Esophagus muscularis mucosa (tissue), 4 donors: ENCODE measurements at regions not wholly inside any gene's neighbourhood (a gene's known extent, or its start where the extent isn't known, plus 50 kb on each side); places are given as distances from the start of the nearest gene placed in this dataset.

Source experiments
- DNase-seq: peaks from one replicate; pipeline ENCODE4 v3.0.0-alpha.2; 2017; ENCODE audit errors: extremely low spot score
- H3K27ac ChIP-seq, 4 donors: fragments of 200-600 bp; sonication (generic); replicated peaks in 1 of 4; 1 replicate in 3 of 4; 2 replicates in 1 of 4; pipeline ENCODE4 v1.5.1; 2016 to 2019; ENCODE audit warnings: mild to moderate bottlenecking in 1 of 4
- H3K27me3 ChIP-seq, 4 donors: fragments of 200-600 bp; sonication (generic); one replicate each; pipeline versions ENCODE4 v1.5.1 to v1.6.0; 2016 to 2019
- H3K36me3 ChIP-seq, 4 donors: fragments of 200-600 bp; sonication (generic); one replicate each; pipeline ENCODE4 v1.5.1; 2016 to 2019
- H3K4me1 ChIP-seq, 4 donors: fragments of 200-600 bp; sonication (generic); one replicate each; pipeline ENCODE4 v1.5.1; 2016 to 2019
- H3K4me3 ChIP-seq, 4 donors: fragments of 200-600 bp; sonication (generic); 1 replicate in 2 of 4; 2 replicates in 2 of 4; pipeline ENCODE4 v1.5.1; 2016 to 2019; ENCODE audit warnings: mild to moderate bottlenecking in 4 of 4, moderate library complexity in 1 of 4
- H3K9me3 ChIP-seq, 4 donors: fragments of 200-600 bp; sonication (generic); 1 replicate in 3 of 4; 2 replicates in 1 of 4; pipeline ENCODE4 v1.5.1; 2016 to 2019
- EP300 ChIP-seq: sonication (generic); formaldehyde crosslinking; IDR thresholded peaks from one replicate; pipeline ENCODE4 v1.6.1; 2017; ENCODE audit warnings: antibody characterized with exemption
- POLR2A ChIP-seq: fragments of 450-650 bp; IDR thresholded peaks from one replicate; pipeline ENCODE4 v1.6.1; 2017; ENCODE audit warnings: antibody characterized with exemption, moderate library complexity, mild to moderate bottlenecking, low read depth
- POLR2AphosphoS5 ChIP-seq, 2 donors: sonication (generic); formaldehyde crosslinking; IDR thresholded peaks; one replicate each; pipeline ENCODE4 v1.6.1; 2017; ENCODE audit warnings: antibody characterized with exemption in 2 of 2
- WGBS: methylation state at CpG from one replicate; pipeline ENCODE4 v1.1.5; 2018; 5-methylcytosine and 5-hydroxymethylcytosine counted together
- intact Hi-C: fragments of 100-400 bp; cut with DNase I; formaldehyde crosslinking; loops from one replicate; pipeline ENCODE4 v1.15.1; 2023
- TF ChIP-seq, protein P1 (sequence below), 3 experiments: fragments of 200-600 bp in 2 of 3; fragments of 450-650 bp in 1 of 3; sonication (generic) in 2 of 3; IDR thresholded peaks; one replicate each; pipeline ENCODE4 v1.5.1; 2017 to 2019; ENCODE audit warnings: antibody characterized with exemption in 3 of 3, mild to moderate bottlenecking in 2 of 3, moderate library complexity in 1 of 3

DNA sequence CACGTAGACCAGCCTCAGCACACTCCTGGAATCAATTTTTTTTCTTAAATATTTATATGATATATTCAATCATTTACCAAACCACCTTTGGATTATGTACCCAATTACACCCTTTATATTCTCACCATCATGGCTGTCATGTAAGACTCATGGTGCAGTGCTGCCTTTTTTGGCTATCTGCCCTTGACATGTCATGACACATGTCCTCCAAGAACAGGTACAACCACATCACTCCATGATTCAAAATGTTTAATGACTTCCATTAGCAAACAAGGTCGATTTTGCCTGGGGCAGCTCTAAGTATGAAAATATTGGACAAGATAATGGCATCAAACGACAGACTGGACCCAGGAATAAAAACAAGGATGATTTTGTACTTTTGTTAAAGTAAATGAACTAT is 861.1 kb upstream of the ADAMTS5 start:
- Histone ChIP-seq H3K4me3 (no peak overlapping the region), H3K36me3 (no peaks in the 10 kb centered on the region), H3K4me1 (peaks cover 0 to 23% (median 15%) of the 10 kb centered on the region in 4 donors), H3K27me3 (no peaks in the 10 kb centered on the region), H3K27ac (no peak overlapping the region), H3K9me3 (no peaks in the 10 kb centered on the region)
- TF ChIP-seq EP300 (no peak), POLR2A (no peak), POLR2AphosphoS5 (IDR thresholded peaks at IDR 0.05) (no peak)
- TF ChIP-seq, protein P1, sequence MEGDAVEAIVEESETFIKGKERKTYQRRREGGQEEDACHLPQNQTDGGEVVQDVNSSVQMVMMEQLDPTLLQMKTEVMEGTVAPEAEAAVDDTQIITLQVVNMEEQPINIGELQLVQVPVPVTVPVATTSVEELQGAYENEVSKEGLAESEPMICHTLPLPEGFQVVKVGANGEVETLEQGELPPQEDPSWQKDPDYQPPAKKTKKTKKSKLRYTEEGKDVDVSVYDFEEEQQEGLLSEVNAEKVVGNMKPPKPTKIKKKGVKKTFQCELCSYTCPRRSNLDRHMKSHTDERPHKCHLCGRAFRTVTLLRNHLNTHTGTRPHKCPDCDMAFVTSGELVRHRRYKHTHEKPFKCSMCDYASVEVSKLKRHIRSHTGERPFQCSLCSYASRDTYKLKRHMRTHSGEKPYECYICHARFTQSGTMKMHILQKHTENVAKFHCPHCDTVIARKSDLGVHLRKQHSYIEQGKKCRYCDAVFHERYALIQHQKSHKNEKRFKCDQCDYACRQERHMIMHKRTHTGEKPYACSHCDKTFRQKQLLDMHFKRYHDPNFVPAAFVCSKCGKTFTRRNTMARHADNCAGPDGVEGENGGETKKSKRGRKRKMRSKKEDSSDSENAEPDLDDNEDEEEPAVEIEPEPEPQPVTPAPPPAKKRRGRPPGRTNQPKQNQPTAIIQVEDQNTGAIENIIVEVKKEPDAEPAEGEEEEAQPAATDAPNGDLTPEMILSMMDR (IDR thresholded peaks at IDR 0.05) = no peak
- 86% methylated on average over 3 of the region's 3 CpGs for WGBS
- intact Hi-C loops = no loop called here
- no peak for DNase-seq

DNA sequence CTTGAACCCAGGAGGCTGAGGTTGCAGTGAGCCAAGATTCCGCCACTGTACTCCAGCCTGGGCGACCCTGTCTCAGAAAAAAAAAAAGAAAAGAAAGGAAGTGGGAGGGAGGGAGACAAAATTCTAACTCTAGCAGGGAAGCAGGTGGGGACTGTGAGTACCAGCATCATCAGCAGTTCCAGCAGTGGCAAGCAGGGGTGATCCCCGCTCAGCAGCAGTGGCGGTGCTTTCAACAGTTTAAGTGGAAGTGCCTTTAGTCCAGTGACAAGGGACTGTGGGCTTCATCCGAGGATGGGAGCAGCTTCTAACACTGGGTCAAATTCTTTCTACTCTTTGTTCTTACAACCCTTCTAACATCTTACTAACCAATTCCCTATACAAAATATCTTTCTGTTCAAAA is 858.1 kb upstream of the ADAMTS5 start:
- DNase-seq = no peak
- TF ChIP-seq POLR2A (no peak), POLR2AphosphoS5 (IDR thresholded peaks at IDR 0.05) (no peak), EP300 (no peak)
- TF ChIP-seq, protein P1 (IDR thresholded peaks at IDR 0.05) = no peak
- H3K9me3 ChIP-seq = no peaks in the 10 kb centered on the region
- H3K27ac ChIP-seq = no peak overlapping the region
- peaks cover 0 to 4% (median 2%) of the 10 kb centered on the region in 4 donors for H3K4me1 ChIP-seq
- 84% methylated on average over 5 of the region's 5 CpGs for WGBS
- no peaks in the 10 kb centered on the region for H3K36me3 ChIP-seq
- H3K4me3 ChIP-seq = no peak overlapping the region
- intact Hi-C loops = no loop called here
- H3K27me3 ChIP-seq = no peaks in the 10 kb centered on the region

DNA sequence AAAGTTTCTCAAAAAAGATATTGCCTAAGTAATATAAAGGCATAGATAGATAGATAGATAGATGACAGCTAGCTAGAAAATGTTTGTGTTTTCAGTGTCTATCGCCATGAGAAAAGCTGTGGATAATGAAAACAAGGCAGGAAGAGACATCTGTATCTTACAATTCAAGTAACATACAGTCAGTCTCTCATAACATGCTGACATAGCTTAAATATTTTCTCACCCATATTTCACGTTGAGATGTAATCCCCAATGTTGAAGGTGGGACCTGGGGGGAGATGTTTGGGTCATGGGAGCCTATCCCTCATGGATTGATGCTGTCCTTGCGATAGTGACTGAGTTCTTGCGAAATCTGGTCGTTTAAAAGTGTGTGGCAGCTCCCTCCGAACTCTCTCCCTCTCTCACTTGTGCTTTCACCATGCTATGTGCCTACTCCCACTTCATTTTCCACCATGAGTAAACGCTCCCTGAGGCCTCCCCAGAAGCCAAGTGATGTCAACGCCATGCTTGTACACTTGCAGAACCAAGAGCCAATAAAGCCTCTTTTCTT is 856.8 kb upstream of the ADAMTS5 start:
- H3K27me3 ChIP-seq = no peaks in the 10 kb centered on the region
- no peaks in the 10 kb centered on the region for H3K9me3 ChIP-seq
- intact Hi-C loops = no loop called here
- no peak overlapping the region for H3K4me3 ChIP-seq
- TF ChIP-seq POLR2AphosphoS5 (IDR thresholded peaks at IDR 0.05) (no peak), EP300 (no peak), POLR2A (no peak)
- TF ChIP-seq, protein P1 (IDR thresholded peaks at IDR 0.05) = no peak
- H3K36me3 ChIP-seq = no peaks in the 10 kb centered on the region
- no peak for DNase-seq
- 82% methylated on average over 8 of the region's 8 CpGs for WGBS
- H3K4me1 ChIP-seq = peaks cover 1 to 15% (median 9%) of the 10 kb centered on the region in 4 donors
- H3K27ac ChIP-seq = no peak overlapping the region

DNA sequence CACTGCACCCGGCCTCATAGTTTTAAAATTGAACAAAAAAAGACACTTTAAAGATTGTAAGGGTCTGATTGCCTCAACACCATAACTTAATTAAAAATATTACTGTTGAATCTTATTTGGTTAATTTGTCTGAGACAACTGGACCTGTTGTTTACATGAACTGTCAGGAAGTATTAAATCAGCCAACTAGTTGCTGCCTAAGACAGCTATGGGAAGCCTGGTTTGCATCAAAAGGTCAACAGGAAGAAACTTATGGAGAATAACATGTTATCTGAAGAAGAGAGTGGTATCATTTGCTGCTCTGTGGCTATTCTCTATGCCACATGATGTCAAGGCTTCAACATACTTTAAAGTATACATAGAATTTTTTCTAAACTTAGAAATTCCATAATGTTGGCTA is 853.5 kb upstream of the ADAMTS5 start:
- TF ChIP-seq POLR2A = no peak
- no peak for TF ChIP-seq POLR2AphosphoS5 (IDR thresholded peaks at IDR 0.05)
- TF ChIP-seq, protein P1 (IDR thresholded peaks at IDR 0.05) = no peak
- TF ChIP-seq EP300 = no peak
- Histone ChIP-seq H3K4me3 (no peak overlapping the region), H3K36me3 (no peaks in the 10 kb centered on the region), H3K27ac (no peak overlapping the region), H3K4me1 (peaks cover 5 to 38% (median 31%) of the 10 kb centered on the region in 4 donors), H3K9me3 (no peaks in the 10 kb centered on the region), H3K27me3 (no peaks in the 10 kb centered on the region)
- intact Hi-C loops = no loop called here
- DNase-seq = no peak
- WGBS = 94% methylated on average over 1 of the region's 1 CpG

DNA sequence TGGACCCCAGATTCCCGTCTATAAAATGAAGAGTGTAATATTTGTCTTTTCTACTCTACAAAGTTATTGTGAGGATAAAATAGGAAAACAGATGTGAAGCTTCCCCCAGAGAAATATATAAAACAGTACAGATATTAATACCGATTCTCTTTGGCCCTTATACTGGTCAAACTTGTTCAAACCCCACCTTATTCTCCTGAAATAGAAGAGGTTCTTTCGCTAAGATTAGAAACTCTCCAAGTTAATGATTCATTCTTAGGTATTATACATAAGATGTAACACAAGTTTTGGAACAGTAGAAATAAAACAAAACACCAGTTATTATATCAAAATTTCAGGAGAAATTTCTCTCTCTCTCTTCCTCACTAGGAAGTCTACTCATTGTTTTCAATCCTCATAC is 852.4 kb upstream of the ADAMTS5 start:
- 69% methylated on average over 3 of the region's 3 CpGs for WGBS
- TF ChIP-seq POLR2A (no peak), POLR2AphosphoS5 (IDR thresholded peaks at IDR 0.05) (no peak), EP300 (no peak)
- TF ChIP-seq, protein P1 (IDR thresholded peaks at IDR 0.05) = no peak
- Histone ChIP-seq H3K36me3 (no peaks in the 10 kb centered on the region), H3K27ac (peak overlapping the region; percentile 59 to 72 (median 66)), H3K27me3 (no peaks in the 10 kb centered on the region), H3K4me3 (no peak overlapping the region), H3K4me1 (peaks cover 5 to 38% (median 31%) of the 10 kb centered on the region in 4 donors), H3K9me3 (no peaks in the 10 kb centered on the region)
- intact Hi-C loops = no loop called here
- DNase-seq = no peak
